ENCODE measurements at regions not wholly inside any gene's neighbourhood (a gene's known extent, or its start where the extent isn't known, plus 50 kb on each side); places are given as distances from the start of the nearest gene placed in this dataset.
"Not testable (repeated sequence)": the region's sequence is repeated elsewhere in the genome, so short reads cannot be mapped to it uniquely, and the experiment has no call there.

DNA sequence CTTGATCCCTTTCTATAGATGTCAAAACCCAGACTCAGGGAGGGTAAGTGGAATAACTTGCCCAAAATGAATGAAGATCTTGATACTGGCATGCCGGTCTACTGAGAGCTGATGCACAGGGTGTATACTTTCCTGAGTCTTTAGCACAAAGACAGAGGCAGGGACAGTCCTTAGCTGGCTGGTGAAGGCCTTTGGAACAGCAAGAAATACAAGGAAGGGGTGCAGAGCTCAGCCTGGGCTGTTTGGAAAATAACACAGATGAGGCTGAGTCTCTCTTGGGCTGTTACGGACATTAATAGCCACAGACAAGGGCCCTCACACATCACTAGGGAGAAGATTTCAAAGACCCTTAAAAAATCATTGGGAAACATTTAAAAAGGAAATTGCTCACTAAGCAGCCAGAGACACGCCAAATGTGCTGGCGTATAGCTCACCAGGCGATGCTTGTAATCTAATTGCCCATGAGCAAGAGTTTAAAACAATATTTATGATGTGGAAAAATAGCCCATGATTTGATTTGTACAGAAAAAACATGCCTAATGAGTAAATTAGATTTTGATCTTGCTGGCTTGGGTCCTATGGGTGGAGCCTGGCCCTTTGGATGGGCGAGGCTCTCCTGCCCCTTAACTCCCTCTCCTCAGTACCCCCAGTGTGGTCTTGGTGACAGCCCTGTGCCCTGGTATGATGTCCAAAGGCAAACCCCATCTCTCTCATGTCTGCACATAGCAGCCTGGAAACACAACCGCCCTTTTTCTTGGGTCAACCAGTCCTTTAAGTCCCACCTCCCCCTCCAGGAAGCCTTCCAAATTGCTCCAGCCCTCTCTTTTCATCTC lies 81.8 kb upstream of the MRPS22 start:
- Histone ChIP-seq H3K36me3 (ENCODE audit: insufficient read depth) (no peaks in the 10 kb centered on the region), H3K4me1 (ENCODE audit: insufficient read depth) (no peaks in the 10 kb centered on the region), H3K27ac (ENCODE audit: low read depth) (no peak overlapping the region), H3K4me3 (ENCODE audit: low read depth, low read length) (no peak overlapping the region)
- 88% methylated on average over 7 of the region's 7 CpGs for WGBS
- no peak for DNase-seq (ENCODE audit: extremely low spot score)

DNA sequence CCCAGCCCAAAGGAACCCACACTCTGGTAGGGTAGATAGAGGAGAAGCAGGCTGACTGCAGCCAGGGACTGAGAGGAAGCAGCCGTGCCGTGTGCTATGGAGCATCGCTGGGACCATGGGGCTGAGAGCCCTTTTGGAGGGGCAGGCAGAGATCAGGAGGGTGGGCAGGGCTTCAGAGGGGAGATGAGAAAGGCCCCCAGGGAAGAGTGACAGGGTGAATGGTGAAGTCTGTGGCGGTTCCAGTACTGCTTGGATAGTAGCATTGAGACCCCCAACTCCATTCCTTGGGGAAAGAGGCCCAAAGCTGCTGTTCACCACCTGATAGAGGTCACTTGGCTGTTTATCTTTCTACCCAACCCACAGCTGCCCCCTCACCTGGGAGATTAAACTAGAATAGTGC lies 80.0 kb upstream of the MRPS22 start:
- WGBS, result 82% methylated on average over 4 of the region's 4 CpGs
- Histone ChIP-seq H3K27ac (ENCODE audit: low read depth) (no peak overlapping the region), H3K4me3 (ENCODE audit: low read depth, low read length) (no peak overlapping the region), H3K4me1 (ENCODE audit: insufficient read depth) (no peaks in the 10 kb centered on the region), H3K36me3 (ENCODE audit: insufficient read depth) (no peaks in the 10 kb centered on the region)
- no peak for DNase-seq (ENCODE audit: extremely low spot score)

DNA sequence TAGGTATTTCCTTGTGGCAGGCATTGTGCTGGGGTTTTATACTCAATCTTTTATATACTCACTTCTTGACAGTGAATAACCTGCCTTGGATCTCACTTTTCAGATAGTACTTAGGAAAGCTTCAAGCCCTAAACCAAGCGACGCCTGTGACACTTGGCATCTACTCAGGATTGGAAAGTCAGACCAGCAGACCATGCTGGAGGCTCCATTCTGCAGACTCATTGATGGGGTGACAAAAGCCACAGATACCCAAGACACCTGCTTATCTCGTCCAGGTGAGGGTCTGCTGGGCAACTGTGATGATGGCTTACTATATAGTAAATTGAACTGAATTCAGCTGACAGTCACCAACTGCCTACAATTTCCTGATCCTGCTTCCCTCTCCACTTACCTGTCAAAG lies 79.4 kb upstream of the MRPS22 start:
- no peaks in the 10 kb centered on the region for H3K4me1 ChIP-seq (ENCODE audit: insufficient read depth)
- no peak for DNase-seq (ENCODE audit: extremely low spot score)
- no peak overlapping the region for H3K4me3 ChIP-seq (ENCODE audit: low read depth, low read length)
- WGBS, result 85% methylated on average over 3 of the region's 3 CpGs
- H3K36me3 ChIP-seq (ENCODE audit: insufficient read depth), result no peaks in the 10 kb centered on the region
- H3K27ac ChIP-seq (ENCODE audit: low read depth), result no peak overlapping the region

DNA sequence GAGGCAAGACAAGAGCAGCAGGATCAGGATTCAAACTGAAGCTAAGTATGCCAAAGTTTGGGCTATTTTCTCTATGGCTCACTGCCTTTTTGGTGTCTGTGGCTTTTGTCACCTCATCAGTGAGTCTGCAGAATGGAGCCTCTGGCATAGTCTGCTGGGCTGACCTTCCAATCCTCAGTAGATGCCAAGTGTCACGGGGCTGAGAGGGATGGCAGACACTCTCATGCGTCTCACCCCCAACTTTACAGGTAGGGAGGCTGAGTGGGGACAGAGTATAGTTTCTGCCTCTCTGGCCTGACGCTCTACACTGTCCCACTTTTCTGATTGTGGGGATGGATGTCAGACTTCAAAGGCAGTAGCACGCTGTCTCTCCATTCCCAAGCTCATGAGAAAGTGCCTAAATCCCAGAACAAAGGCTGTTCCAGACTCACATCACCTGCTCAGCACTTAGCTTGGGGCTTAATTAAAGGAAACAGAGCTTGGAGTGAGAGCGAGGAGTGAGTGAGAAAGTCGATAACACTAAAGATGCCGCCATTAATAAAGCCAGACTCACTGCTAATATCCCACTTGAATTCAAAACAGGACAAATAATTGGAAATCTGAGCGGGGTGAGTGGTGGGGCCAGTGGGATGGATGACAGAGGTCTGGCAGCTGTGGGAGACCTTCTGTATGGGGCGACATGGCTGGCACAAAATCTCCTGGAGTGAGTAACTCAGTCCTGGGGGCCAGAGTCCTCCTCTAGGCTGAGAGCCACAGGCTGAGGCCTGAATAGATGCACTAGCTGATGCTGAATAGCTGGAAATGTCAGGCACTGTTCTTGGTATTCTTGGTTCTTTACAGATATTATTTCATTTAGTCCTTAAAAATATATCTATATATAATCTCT lies 78.4 kb upstream of the MRPS22 start:
- 80% methylated on average over 9 of the region's 9 CpGs for WGBS
- Histone ChIP-seq H3K4me1 (ENCODE audit: insufficient read depth) (no peaks in the 10 kb centered on the region), H3K36me3 (ENCODE audit: insufficient read depth) (no peaks in the 10 kb centered on the region), H3K4me3 (ENCODE audit: low read depth, low read length) (no peak overlapping the region), H3K27ac (ENCODE audit: low read depth) (no peak overlapping the region)
- DNase-seq (ENCODE audit: extremely low spot score), result no peak

DNA sequence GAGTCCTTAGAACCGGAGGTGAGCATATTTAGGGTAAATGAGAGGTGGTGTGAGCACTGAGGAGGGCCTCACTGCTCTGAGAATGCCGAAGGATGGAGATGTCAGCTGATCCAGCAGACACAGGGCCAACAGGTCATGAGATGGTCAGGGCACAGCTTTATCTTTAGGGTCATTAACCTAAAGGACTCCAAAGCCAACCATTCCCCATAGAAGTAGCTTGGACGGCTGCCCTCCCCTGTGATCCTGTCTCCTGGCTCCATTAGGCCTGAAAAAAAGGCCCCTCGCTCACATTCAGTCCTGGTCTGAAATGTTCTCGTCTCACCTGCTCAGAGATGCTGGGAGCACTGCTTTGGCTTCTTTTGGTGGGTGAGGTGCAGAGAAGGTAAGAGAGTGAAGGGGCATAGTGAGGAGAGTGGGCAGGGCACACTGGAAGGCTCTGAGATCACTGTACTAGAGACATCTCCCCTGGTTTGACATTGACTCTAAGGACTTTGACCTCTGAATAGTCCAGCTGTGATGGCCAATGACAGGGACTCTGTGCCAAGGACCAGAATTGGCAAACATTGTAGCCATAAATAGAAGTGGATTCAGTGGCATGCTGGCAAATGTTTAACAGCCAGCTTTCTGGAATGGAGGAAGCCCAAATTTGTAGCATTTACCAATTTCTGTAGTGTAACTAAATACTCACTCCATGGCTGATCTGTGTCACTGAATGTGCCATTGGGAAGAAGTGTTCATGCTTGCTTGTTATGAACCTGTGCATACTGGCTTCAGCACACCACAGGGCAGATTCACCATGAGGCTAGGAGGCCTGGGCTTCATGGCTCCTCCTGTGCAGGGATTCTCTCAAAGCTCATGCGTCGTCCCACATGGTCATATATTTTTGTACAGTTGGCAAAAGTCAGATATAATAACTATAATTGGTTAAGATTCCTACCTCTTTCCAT lies 76.2 kb upstream of the MRPS22 start:
- H3K27ac ChIP-seq (ENCODE audit: low read depth), result no peak overlapping the region
- no peaks in the 10 kb centered on the region for H3K4me1 ChIP-seq (ENCODE audit: insufficient read depth)
- no peaks in the 10 kb centered on the region for H3K36me3 ChIP-seq (ENCODE audit: insufficient read depth)
- H3K4me3 ChIP-seq (ENCODE audit: low read depth, low read length), result no peak overlapping the region
- DNase-seq (ENCODE audit: extremely low spot score), result no peak
- WGBS, result 82% methylated on average over 7 of the region's 7 CpGs

DNA sequence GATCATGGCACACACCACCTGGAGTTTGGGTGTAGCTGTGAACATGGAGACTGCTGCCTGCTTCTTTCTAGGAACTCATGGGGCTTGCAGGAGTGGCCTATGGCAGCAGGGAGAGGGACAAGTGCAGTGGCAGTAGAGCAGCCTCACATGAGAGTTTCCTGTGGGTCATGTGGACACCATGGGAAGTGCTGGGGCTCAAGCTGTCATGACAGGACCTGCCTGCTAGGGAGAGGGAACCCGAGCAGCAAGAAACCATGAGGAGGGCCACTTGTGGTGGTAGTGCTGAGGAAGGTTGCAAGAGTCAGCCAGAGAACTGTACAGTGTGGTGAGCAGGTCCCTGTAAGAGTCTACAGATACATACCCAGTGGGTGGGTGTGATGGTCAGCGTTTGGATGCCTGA lies 73.8 kb upstream of the MRPS22 start:
- Histone ChIP-seq H3K4me1 (ENCODE audit: insufficient read depth) (no peaks in the 10 kb centered on the region), H3K4me3 (ENCODE audit: low read depth, low read length) (no peak overlapping the region), H3K27ac (ENCODE audit: low read depth) (no peak overlapping the region), H3K36me3 (ENCODE audit: insufficient read depth) (no peaks in the 10 kb centered on the region)
- WGBS, result 78% methylated on average over 2 of the region's 2 CpGs
- no peak for DNase-seq (ENCODE audit: extremely low spot score)

DNA sequence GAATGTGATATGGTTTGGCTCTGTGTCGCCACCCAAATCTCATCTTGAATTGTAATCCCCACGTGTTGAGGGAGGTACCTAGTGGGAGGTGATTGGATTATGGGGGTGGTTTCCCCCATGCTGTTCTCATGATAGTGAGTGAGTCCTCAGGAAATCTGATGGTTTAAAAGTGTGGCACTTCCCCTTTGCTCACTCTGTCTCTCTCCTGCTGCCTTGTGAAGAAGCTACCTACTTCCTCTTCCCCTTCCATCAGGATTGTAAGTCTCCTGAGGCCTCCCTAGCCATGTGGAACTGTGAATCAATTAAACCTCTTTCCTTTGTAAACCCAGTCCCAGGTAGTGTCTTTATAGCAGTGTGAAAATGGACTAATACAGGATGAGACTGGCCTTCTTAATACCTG lies 73.2 kb upstream of the MRPS22 start:
- DNase-seq (ENCODE audit: extremely low spot score); H3K4me3 ChIP-seq (ENCODE audit: low read depth, low read length); H3K27ac ChIP-seq (ENCODE audit: low read depth); H3K36me3 ChIP-seq (ENCODE audit: insufficient read depth); H3K4me1 ChIP-seq (ENCODE audit: insufficient read depth): not testable (repeated sequence)
- 72% methylated on average over 2 of the region's 2 CpGs for WGBS

DNA sequence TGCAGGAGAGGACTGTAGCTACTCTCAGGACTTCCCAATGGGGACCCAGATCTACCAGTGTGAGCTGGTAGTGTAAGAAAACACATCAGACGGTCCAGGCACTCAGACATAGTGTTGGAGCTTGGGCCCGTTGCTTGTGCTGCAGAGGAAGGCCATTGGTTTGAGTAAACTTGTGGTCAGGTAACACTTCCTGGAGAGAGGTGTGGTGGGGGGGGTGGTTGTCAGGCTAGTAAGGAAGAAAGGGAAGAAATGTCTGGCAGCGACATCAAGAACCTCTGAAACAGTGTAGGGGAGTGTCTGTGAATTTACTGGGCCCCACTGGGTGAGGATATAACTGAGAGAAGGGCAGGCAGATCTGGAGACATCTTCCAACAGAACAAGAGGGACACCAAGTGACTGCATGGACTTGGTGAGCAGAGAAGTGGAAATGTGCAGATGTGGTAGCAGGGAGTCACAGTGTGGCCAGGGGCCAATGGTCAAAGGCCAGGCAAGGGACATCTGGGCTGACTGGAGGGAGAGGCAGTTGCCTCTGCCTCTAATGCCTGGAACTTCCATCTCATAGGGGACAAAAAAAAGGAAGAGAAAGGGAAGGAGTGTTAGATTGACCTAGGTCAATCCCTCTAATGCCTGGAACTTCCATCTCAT lies 63.7 kb upstream of the MRPS22 start:
- H3K27ac ChIP-seq (ENCODE audit: low read depth), result no peak overlapping the region
- WGBS, result 78% methylated on average over 3 of the region's 3 CpGs
- no peak overlapping the region for H3K4me3 ChIP-seq (ENCODE audit: low read depth, low read length)
- no peak for DNase-seq (ENCODE audit: extremely low spot score)
- H3K36me3 ChIP-seq (ENCODE audit: insufficient read depth), result no peaks in the 10 kb centered on the region
- H3K4me1 ChIP-seq (ENCODE audit: insufficient read depth), result no peaks in the 10 kb centered on the region

DNA sequence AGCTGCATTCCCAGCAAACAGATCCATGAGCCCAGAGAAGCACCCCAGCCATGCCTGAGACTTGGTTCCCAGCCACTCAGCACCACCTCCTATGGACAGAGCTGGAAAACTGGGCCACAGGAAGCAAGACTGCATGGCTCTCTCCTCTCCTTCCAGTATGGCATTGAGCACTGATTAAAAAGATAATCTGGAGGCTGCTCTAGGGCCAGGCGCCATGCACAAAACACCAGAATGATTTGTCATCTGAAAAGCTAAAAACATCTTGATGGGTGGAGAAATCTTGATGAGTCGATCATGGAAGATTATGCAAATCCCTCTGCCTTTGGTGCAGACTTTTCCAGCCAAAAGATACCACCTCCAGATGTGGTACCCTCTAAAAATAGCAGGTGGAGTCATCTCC lies 62.7 kb upstream of the MRPS22 start:
- WGBS, result 72% methylated on average over 2 of the region's 2 CpGs
- DNase-seq (ENCODE audit: extremely low spot score), result no peak
- no peak overlapping the region for H3K27ac ChIP-seq (ENCODE audit: low read depth)
- no peak overlapping the region for H3K4me3 ChIP-seq (ENCODE audit: low read depth, low read length)
- H3K4me1 ChIP-seq (ENCODE audit: insufficient read depth), result no peaks in the 10 kb centered on the region
- no peaks in the 10 kb centered on the region for H3K36me3 ChIP-seq (ENCODE audit: insufficient read depth)

DNA sequence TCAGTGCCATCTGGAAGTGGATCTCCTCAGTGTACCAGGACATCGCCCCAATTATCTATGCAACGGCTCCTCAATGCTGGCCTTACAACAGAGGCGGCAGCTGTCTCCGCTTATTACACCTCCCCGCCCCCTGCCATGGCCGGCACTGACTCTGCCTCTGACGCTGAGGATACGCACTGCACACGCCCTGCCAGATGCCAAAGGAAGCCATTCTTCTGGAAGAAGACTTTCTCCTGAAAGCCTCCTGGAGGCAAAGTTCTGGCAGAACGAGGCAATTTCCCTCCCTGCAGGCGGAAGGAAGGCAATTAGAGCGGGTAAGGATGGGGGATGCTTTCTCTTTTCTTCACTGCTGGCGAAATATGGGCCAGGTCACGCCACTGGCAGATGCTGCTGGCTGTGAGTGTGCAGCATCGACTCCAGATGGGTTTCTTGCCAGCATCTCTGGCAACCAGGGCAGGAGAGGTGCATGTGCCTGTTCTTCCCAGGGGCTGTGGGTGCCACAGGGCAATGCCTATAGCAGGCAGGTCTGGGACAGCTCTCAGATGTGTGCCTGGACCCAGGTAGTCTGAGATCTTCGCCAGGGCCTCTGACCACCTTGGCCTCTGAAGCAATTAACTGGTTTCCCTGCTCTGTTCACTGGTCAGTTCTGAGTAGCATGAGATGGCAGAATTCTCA lies 62.2 kb upstream of the MRPS22 start:
- Histone ChIP-seq H3K27ac (ENCODE audit: low read depth) (no peak overlapping the region), H3K4me1 (ENCODE audit: insufficient read depth) (no peaks in the 10 kb centered on the region), H3K36me3 (ENCODE audit: insufficient read depth) (no peaks in the 10 kb centered on the region), H3K4me3 (ENCODE audit: low read depth, low read length) (no peak overlapping the region)
- no peak for DNase-seq (ENCODE audit: extremely low spot score)
- WGBS, result 70% methylated on average over 16 of the region's 16 CpGs

DNA sequence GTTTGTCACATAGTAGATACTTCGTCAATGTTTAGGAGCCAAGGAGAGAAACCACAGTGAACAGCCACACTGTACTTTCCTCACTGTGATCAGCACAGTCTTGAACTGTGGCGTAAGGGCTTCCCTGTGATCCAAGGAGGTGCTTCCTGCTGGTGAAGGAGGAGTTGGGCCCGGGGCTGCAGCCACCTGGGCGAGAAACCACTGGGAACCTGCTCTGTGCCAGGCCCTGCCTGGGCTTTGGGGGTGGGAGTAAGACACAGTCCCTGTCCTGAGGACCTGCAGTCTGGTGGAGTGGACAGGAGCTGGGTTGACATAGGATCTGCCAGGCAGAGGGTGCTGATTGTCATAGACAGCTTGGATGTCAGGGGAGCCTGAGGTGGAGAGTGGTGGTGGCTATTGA lies 60.5 kb upstream of the MRPS22 start:
- 88% methylated on average over 4 of the region's 4 CpGs for WGBS

DNA sequence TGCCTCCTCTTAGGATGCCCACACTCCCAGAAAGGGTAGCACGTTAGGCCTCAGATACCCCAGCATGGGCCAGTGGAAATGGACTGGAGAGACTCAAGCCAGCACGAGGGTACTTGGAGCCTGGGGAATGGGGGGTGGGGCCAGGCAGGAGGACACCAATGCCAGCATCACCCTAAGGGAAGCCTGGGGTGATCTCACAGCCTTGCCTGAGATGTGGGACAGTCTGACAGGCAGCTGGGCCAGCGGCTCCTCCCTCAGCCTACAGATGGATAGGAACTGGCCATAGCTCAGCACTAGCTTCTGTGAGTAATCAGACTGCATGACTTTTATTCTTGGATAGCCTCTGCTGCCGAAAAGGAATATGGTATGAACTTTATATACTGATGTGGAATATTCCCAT lies 59.6 kb upstream of the MRPS22 start:
- 71% methylated on average over 4 of the region's 4 CpGs for WGBS
- no peak overlapping the region for H3K27ac ChIP-seq (ENCODE audit: low read depth)
- no peak for DNase-seq (ENCODE audit: extremely low spot score)
- no peaks in the 10 kb centered on the region for H3K4me1 ChIP-seq (ENCODE audit: insufficient read depth)
- H3K36me3 ChIP-seq (ENCODE audit: insufficient read depth), result no peaks in the 10 kb centered on the region
- H3K4me3 ChIP-seq (ENCODE audit: low read depth, low read length), result no peak overlapping the region

More for the DNA sequence above, 60.5 kb upstream of the MRPS22 start:
- no peaks in the 10 kb centered on the region for H3K4me1 ChIP-seq (ENCODE audit: insufficient read depth)
- no peak for DNase-seq (ENCODE audit: extremely low spot score)
- no peak overlapping the region for H3K27ac ChIP-seq (ENCODE audit: low read depth)
- H3K36me3 ChIP-seq (ENCODE audit: insufficient read depth), result no peaks in the 10 kb centered on the region
- H3K4me3 ChIP-seq (ENCODE audit: low read depth, low read length), result no peak overlapping the region

Measured in urinary bladder (tissue), 3 donors.